Astrocyte (in vitro differentiated cells and primary cell): ENCODE measurements at regions not wholly inside any gene's neighbourhood (a gene's known extent, or its start where the extent isn't known, plus 50 kb on each side); places are given as distances from the start of the nearest gene placed in this dataset.

Experiments
- DNase-seq: peaks from one replicate; pipeline ENCODE4 v3.0.0-alpha.2; 2010; ENCODE audit warnings: low read depth
- FAIRE-seq: peaks from 2 replicates; lab custom pipeline; 2011; peaks lifted over from hg19 to GRCh38; lab: Jason Lieb, UNC
- H2AFZ ChIP-seq: 2 replicates; pipeline ENCODE4 v1.6.0; 2012; ENCODE audit warnings: low read depth, low read length, inconsistent platforms
- H3K27ac ChIP-seq: 2 replicates; pipeline ENCODE4 v1.5.1; 2011; ENCODE audit warnings: low read depth, low read length, inconsistent platforms
- H3K27me3 ChIP-seq: 2 replicates; pipeline ENCODE4 v1.6.0; 2011; ENCODE audit warnings: low read length, inconsistent platforms; ENCODE audit not compliant: insufficient read depth
- H3K36me3 ChIP-seq: 2 replicates; pipeline ENCODE4 v1.5.1; 2011; ENCODE audit warnings: low read length, inconsistent platforms; ENCODE audit not compliant: insufficient read depth
- H3K4me1 ChIP-seq: 2 replicates; pipeline ENCODE4 v1.5.1; 2011; ENCODE audit warnings: low read length, inconsistent platforms; ENCODE audit not compliant: insufficient read depth
- H3K4me2 ChIP-seq: 2 replicates; pipeline ENCODE4 v1.6.0; 2012; ENCODE audit warnings: low read length, inconsistent platforms
- H3K4me3 ChIP-seq: 2 replicates; pipeline ENCODE4 v1.5.1; 2011; ENCODE audit warnings: low read depth, mild to moderate bottlenecking, low read length, inconsistent platforms; ENCODE audit not compliant: insufficient read depth
- H3K79me2 ChIP-seq: 2 replicates; pipeline ENCODE4 v1.6.0; 2012; ENCODE audit warnings: mild to moderate bottlenecking, low read length, inconsistent platforms; ENCODE audit not compliant: insufficient read depth
- H3K9ac ChIP-seq: 2 replicates; pipeline ENCODE4 v1.6.0; 2012; ENCODE audit warnings: mild to moderate bottlenecking, low read length, inconsistent platforms
- H3K9me3 ChIP-seq: 2 replicates; pipeline ENCODE4 v1.5.1; 2012; ENCODE audit warnings: low read depth, mild to moderate bottlenecking, low read length, inconsistent platforms; ENCODE audit not compliant: insufficient read depth
- H4K20me1 ChIP-seq: 2 replicates; pipeline ENCODE4 v1.6.0; 2012; ENCODE audit warnings: low read length, inconsistent platforms; ENCODE audit not compliant: insufficient read depth
- H3K27ac Mint-ChIP-seq: one replicate; pipeline ENCODE4 v1.8.0; 2021; ENCODE audit warnings: mild to moderate bottlenecking, mixed read lengths; ENCODE audit not compliant: unreplicated experiment
- H3K27me3 Mint-ChIP-seq: one replicate; pipeline ENCODE4 v1.8.0; 2021; ENCODE audit warnings: low read depth, mixed read lengths; ENCODE audit not compliant: unreplicated experiment
- H3K36me3 Mint-ChIP-seq: one replicate; pipeline ENCODE4 v1.8.0; 2021; ENCODE audit warnings: low read depth, mixed read lengths; ENCODE audit not compliant: unreplicated experiment
- H3K4me1 Mint-ChIP-seq: one replicate; pipeline ENCODE4 v1.8.0; 2021; ENCODE audit warnings: low read depth, mixed read lengths; ENCODE audit not compliant: unreplicated experiment
- H3K4me3 Mint-ChIP-seq: one replicate; pipeline ENCODE4 v1.8.0; 2021; ENCODE audit warnings: mild to moderate bottlenecking, moderate library complexity, mixed read lengths; ENCODE audit not compliant: unreplicated experiment
- H3K9me3 Mint-ChIP-seq: one replicate; pipeline ENCODE4 v1.8.0; 2021; ENCODE audit warnings: mild to moderate bottlenecking, mixed read lengths; ENCODE audit not compliant: unreplicated experiment
- CTCF ChIP-seq: IDR thresholded peaks from 2 replicates; pipeline ENCODE4 v1.5.1; 2011; ENCODE audit warnings: low read depth, mild to moderate bottlenecking, inconsistent platforms, low read length, moderate library complexity; ENCODE audit not compliant: insufficient read depth
- EZH2 ChIP-seq: IDR thresholded peaks from 2 replicates; pipeline ENCODE4 v1.6.1; 2012; ENCODE audit warnings: mild to moderate bottlenecking, low read length, inconsistent platforms; ENCODE audit not compliant: insufficient read depth

- DNase-seq (no peak), FAIRE-seq (no peak)
- TF ChIP-seq CTCF, result no peak
- no peak for TF ChIP-seq EZH2
- H3K4me3 Mint-ChIP-seq, result no peak overlapping the region
- Histone ChIP-seq H3K9me3 (no peaks in the 10 kb centered on the region), H3K4me3 (no peak overlapping the region), H3K79me2 (no peaks in the 10 kb centered on the region), H3K9ac (no peak overlapping the region), H3K36me3 (no peaks in the 10 kb centered on the region), H3K4me2 (no peak overlapping the region), H4K20me1 (no peaks in the 10 kb centered on the region), H3K27ac (no peak overlapping the region), H3K4me1 (peaks cover 6% of the 10 kb centered on the region), H2AFZ (no peak overlapping the region), H3K27me3 (no peaks in the 10 kb centered on the region)
- no peaks in the 10 kb centered on the region for H3K36me3 Mint-ChIP-seq
- no peaks in the 10 kb centered on the region for H3K9me3 Mint-ChIP-seq
- H3K27ac Mint-ChIP-seq, result no peak overlapping the region
- H3K4me1 Mint-ChIP-seq, result peaks cover 10% of the 10 kb centered on the region
- H3K27me3 Mint-ChIP-seq, result peaks cover 2% of the 10 kb centered on the region
These were observed 107.8 kb upstream of the RAPGEF2 start for GRCh38 chr4:158995040-158995439.

GRCh38 chr4:158995965-158996364, 106.9 kb upstream of the RAPGEF2 start:
- no peak overlapping the region for H3K27ac Mint-ChIP-seq
- FAIRE-seq, result no peak

More at GRCh38 chr4:158995965-158996364, 106.9 kb upstream of the RAPGEF2 start:
- no peak for TF ChIP-seq EZH2
- TF ChIP-seq CTCF, result no peak
- no peak for DNase-seq
- Histone ChIP-seq H3K79me2 (no peaks in the 10 kb centered on the region), H3K27me3 (no peaks in the 10 kb centered on the region), H3K27ac (no peak overlapping the region), H3K9ac (no peak overlapping the region), H3K4me2 (no peak overlapping the region), H3K9me3 (no peaks in the 10 kb centered on the region), H3K4me3 (no peak overlapping the region), H3K4me1 (peaks cover 6% of the 10 kb centered on the region), H2AFZ (no peak overlapping the region), H4K20me1 (no peaks in the 10 kb centered on the region), H3K36me3 (no peaks in the 10 kb centered on the region)
- Mint-ChIP-seq H3K9me3 (no peaks in the 10 kb centered on the region), H3K4me3 (no peak overlapping the region), H3K36me3 (no peaks in the 10 kb centered on the region), H3K27me3 (peaks cover 2% of the 10 kb centered on the region), H3K4me1 (peaks cover 10% of the 10 kb centered on the region)
